Common myeloid progenitor, CD34-positive (primary cell): ENCODE measurements at regions not wholly inside any gene's neighbourhood (a gene's known extent, or its start where the extent isn't known, plus 50 kb on each side); places are given as distances from the start of the nearest gene placed in this dataset.

Experiments
- CTCF ChIA-PET: fragments of 350-600 bp; sonication (Branson Sonifier 250); formaldehyde crosslinking; loops from one replicate; lab custom pipeline; 2021; ENCODE audit warnings: antibody characterized with exemption; lab: Charles Lee
- POLR2A ChIA-PET: fragments of 350-600 bp; sonication (Branson Sonifier 250); formaldehyde crosslinking; loops from one replicate; lab custom pipeline; 2021; ENCODE audit warnings: antibody characterized with exemption; lab: Charles Lee
- DNase-seq, 3 donors: peaks; one replicate each; pipeline versions ENCODE4 v3.0.0 to v3.0.0-alpha.2; 2013
- H3K27ac ChIP-seq, 2 experiments: 1 replicate in 1 of 2; 2 replicates in 1 of 2; pipeline ENCODE4 v1.7.0; 2013; ENCODE audit warnings: inconsistent platforms in 2 of 2, low read length in 2 of 2, mild to moderate bottlenecking in 2 of 2, low read depth in 1 of 2, moderate library complexity in 1 of 2; ENCODE audit not compliant: severe bottlenecking in 2 of 2, insufficient read depth in 1 of 2, poor library complexity in 1 of 2
- H3K27me3 ChIP-seq, 5 experiments: replicated peaks in 2 of 5; 1 replicate in 3 of 5; 2 replicates in 2 of 5; pipeline versions ENCODE4 v1.6.1 to v1.7.0; 2013; ENCODE audit warnings: low read length in 4 of 5, mild to moderate bottlenecking in 2 of 5, moderate library complexity in 2 of 5, inconsistent platforms in 1 of 5; ENCODE audit not compliant: insufficient read depth in 5 of 5, control insufficient read depth in 4 of 5
- H3K36me3 ChIP-seq, 4 experiments: 1 replicate in 2 of 4; 2 replicates in 2 of 4; pipeline versions ENCODE4 v1.6.1 to v1.7.0; 2013; ENCODE audit warnings: low read length in 3 of 4, control low read depth in 1 of 4, mild to moderate bottlenecking in 1 of 4; ENCODE audit not compliant: control insufficient read depth in 4 of 4, insufficient read depth in 4 of 4
- H3K4me1 ChIP-seq, 4 experiments: 1 replicate in 3 of 4; 2 replicates in 1 of 4; pipeline versions ENCODE4 v1.6.1 to v1.7.1; 2013; ENCODE audit warnings: low read length in 3 of 4, mild to moderate bottlenecking in 3 of 4, control low read depth in 1 of 4, inconsistent platforms in 1 of 4, moderate library complexity in 1 of 4; ENCODE audit not compliant: control insufficient read depth in 4 of 4, insufficient read depth in 4 of 4; ENCODE audit errors: control extremely low read depth in 1 of 4
- H3K4me3 ChIP-seq, 7 experiments: 1 replicate in 4 of 7; 2 replicates in 3 of 7; pipeline versions ENCODE4 v1.5.1 to v1.7.0; 2013; ENCODE audit warnings: mild to moderate bottlenecking in 7 of 7, low read length in 6 of 7, moderate library complexity in 6 of 7, inconsistent platforms in 2 of 7, low read depth in 2 of 7, control low read depth in 1 of 7; ENCODE audit not compliant: insufficient read depth in 4 of 7, control insufficient read depth in 1 of 7; ENCODE audit errors: extremely low read depth in 1 of 7
- H3K9me3 ChIP-seq, 5 experiments: 1 replicate in 4 of 5; 2 replicates in 1 of 5; pipeline versions ENCODE4 v1.6.1 to v1.7.1; 2013; ENCODE audit warnings: low read length in 4 of 5, mild to moderate bottlenecking in 2 of 5, inconsistent platforms in 1 of 5, low read depth in 1 of 5, moderate library complexity in 1 of 5; ENCODE audit not compliant: control insufficient read depth in 4 of 5, insufficient read depth in 2 of 5; ENCODE audit errors: control extremely low read depth in 1 of 5
- WGBS: methylation state at CpG from one replicate; pipeline ENCODE4 v1.1.5; 2013; ENCODE audit not compliant: insufficient coverage; 5-methylcytosine and 5-hydroxymethylcytosine counted together

DNA sequence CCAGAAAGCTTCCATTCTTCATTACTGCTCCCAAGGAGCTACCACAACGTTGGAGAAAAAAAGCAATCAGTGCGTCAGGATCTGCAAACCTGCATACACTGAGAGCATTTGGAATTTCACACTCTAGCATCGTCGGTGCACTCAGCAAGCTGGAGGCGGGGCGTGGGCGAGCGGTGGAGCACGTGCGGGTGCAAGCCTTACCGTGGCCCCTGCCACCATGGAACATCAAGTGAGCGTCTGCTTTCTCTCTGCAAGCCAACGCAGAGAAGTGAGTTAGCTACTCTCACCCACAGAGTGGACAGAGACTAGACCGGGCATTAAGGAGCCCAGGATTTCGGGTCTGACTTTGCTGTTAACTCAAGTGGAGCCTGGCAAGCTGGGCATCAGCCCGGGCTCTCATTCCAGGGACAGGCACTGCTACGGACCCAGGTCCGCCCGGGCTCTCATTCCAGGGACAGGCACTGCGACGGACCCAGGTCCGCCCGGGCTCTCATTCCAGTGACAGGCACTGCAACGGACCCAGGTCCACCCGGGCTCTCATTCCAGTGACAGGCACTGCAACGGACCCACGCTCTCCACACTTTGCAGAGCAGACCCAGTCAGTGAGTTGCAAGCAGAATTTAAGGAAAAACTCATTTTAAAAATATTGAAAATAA is 124.1 kb upstream of the SPACA7 start:
- H3K27me3 ChIP-seq = peaks cover 0 to 7% (median 1%) of the 10 kb centered on the region in 5 experiments
- POLR2A ChIA-PET = no interaction called here
- H3K9me3 ChIP-seq = peaks cover 0 to 4% (median 0%) of the 10 kb centered on the region in 5 experiments
- H3K27ac ChIP-seq = no peak overlapping the region
- H3K4me1 ChIP-seq = no peaks in the 10 kb centered on the region
- H3K4me3 ChIP-seq = no peak overlapping the region
- WGBS = 86% methylated on average over 25 of the region's 27 CpGs
- no peaks in the 10 kb centered on the region for H3K36me3 ChIP-seq
- no peak for DNase-seq
- CTCF ChIA-PET = no interaction called here

DNA sequence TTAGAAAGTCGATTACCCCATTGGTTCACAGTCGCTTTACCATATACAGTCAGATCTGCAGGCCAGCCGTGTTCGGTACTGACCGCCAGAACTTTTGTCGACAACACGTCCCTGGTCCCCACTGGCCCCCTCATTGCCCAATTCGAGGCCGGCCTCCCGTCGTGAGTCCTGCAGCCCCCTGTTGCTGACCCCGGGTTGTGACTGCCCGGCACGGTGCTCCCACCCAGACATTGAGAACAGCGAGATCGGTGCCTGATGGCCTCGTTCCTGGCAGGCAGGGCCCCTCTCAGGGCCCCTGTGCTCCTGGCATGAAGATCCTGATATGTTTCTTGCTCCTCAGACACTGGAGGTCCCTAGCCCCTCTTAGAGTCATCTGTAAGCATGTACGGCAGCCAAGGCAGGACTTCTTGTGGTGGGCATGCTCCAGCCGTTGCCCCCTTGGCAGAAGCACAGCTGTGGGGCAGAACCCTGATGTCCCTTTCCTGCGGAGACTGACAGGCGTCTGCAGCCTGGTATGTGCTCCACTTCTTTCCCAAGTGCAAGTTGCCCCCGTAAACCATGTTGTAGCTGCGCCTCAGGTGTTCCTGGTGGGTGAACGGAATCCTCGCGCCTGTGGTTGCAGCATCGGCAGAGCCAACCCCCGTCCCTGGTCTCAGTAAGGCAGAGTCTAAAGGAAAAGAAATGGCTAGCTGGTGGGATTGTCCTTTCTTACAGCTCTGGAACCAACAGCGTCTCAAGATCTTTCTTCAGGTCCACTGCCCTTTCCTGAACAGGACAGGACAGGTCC is 123.2 kb upstream of the SPACA7 start:
- Histone ChIP-seq H3K27ac (no peak overlapping the region), H3K4me3 (no peak overlapping the region), H3K27me3 (peaks cover 0 to 7% (median 1%) of the 10 kb centered on the region in 5 experiments), H3K4me1 (no peaks in the 10 kb centered on the region), H3K9me3 (peaks cover 0 to 7% (median 0%) of the 10 kb centered on the region in 5 experiments), H3K36me3 (no peaks in the 10 kb centered on the region)
- WGBS = 87% methylated on average over 26 of the region's 29 CpGs
- POLR2A ChIA-PET = no interaction called here
- CTCF ChIA-PET = no interaction called here
- DNase-seq = no peak

DNA sequence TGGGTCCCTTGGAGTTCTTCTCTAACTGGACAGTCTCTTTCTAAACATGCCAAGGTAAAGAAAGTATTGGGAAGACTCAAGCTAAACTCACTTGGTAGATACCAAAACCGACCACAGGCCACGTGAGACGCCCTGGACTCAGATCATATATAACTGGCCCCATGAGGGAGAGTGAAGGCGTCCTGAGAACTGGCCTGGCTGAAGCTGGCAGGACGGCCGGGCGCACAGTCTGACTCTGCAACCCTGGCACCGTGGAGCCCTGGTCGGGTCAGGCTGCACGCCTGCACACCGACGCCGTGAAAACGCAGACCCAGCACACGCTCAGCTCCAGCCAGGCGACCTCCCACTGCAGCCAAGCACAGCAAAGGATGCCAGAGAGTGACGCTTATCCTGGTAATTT is 122.5 kb upstream of the SPACA7 start:
- DNase-seq = no peak
- Histone ChIP-seq H3K27ac (no peak overlapping the region), H3K36me3 (no peaks in the 10 kb centered on the region), H3K4me3 (no peak overlapping the region), H3K27me3 (peaks cover 0 to 7% (median 1%) of the 10 kb centered on the region in 5 experiments), H3K4me1 (no peaks in the 10 kb centered on the region), H3K9me3 (peaks cover 0 to 7% (median 0%) of the 10 kb centered on the region in 5 experiments)
- 90% methylated on average over 13 of the region's 17 CpGs for WGBS
- CTCF ChIA-PET = no interaction called here
- POLR2A ChIA-PET = no interaction called here

DNA sequence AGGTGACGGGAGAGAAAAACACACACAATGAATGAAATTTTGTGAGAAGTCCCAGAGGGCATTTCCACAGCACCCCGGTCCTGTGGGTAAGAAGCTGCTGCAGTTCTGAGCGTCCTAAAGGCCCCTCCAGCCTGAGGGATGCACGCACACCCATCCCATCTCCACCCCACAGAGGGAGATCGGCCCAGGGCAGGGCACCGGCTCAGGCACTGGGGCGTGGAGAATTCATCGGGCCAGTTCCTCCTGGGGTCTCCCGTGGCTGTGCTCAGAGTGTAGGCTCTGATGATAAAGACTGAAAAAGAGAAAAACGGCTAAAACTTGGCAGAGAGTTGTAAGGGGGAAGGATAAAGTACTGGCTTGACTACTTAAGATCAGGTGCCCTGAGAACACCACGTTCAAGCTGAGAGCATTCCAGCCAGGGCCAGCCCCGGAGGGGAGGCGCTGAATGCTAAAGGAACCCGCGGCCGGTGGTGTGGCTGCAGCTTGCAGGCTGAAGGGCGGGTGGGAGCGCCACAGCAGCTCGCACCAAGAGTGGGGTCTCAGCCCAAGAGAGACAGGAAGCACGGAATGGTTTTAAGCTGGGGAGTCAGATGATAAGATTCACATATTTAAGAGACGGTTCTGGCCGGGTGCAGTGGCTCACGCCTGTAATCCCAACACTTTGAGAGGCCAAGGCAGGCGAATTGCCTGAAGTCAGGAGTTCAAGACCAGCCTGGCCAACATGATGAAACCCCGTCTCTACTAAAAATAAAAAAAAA is 121.9 kb upstream of the SPACA7 start:
- no peak for DNase-seq
- Histone ChIP-seq H3K4me3 (no peak overlapping the region), H3K27ac (no peak overlapping the region), H3K36me3 (no peaks in the 10 kb centered on the region), H3K9me3 (peaks cover 0 to 7% (median 0%) of the 10 kb centered on the region in 5 experiments), H3K27me3 (peaks cover 0 to 7% (median 1%) of the 10 kb centered on the region in 5 experiments), H3K4me1 (no peaks in the 10 kb centered on the region)
- CTCF ChIA-PET = no interaction called here
- POLR2A ChIA-PET = no interaction called here
- 86% methylated on average over 17 of the region's 25 CpGs for WGBS

DNA sequence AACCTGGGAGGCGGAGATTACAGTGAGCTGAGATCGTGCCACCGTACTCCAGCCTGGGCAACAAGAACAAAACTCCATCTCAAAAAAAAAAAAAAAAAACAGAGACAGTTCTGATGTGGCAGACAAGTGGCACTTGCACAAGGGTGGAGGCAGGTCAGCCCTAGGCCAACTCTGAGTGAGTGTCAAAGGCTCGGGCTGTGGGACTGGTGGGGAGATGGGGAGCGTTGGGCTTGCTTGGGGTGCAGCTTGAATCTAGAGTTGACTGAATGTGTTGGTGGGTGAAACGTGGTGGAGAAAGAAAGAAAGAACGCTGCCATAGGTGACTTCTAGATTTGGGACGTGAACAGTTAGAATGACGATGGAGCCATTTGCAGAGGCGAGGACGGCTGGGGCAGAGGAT is 121.3 kb upstream of the SPACA7 start:
- H3K27me3 ChIP-seq = peaks cover 0 to 7% (median 1%) of the 10 kb centered on the region in 5 experiments
- CTCF ChIA-PET = no interaction called here

DNA sequence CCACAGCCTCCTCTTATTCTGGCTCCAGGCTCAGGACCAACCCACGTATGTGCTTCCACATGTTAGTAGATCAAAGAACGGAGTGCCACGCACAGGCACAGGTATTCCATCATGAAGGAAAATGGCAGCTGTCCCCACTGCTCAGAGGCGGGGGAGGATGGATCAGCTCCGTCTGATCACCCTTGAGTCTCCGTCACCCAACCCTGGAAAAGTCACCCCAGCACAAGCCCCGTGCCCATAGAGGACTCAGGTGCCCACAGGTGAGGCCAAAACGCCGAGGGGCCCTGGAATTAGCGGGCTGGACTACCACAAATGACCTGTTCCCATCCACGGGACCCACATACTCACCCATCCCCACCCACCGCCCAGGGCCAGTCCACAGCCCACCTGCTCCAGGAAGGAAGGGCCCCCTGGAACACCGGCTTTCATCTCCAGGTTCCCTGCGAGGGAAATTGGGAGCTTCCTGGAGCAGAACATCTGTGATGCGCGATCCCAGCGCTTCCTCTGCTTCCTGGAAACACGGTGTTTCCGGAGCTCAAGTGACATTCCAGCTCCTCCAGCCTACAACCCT is 120.5 kb upstream of the SPACA7 start:
- CTCF ChIA-PET = no interaction called here
- 75% methylated on average over 14 of the region's 19 CpGs for WGBS

More for the DNA sequence above, 121.3 kb upstream of the SPACA7 start:
- H3K4me3 ChIP-seq = no peak overlapping the region
- H3K9me3 ChIP-seq = peaks cover 0 to 7% (median 0%) of the 10 kb centered on the region in 5 experiments
- POLR2A ChIA-PET = no interaction called here
- H3K4me1 ChIP-seq = no peaks in the 10 kb centered on the region
- no peaks in the 10 kb centered on the region for H3K36me3 ChIP-seq
- WGBS = 96% methylated on average over 8 of the region's 11 CpGs
- H3K27ac ChIP-seq = no peak overlapping the region
- no peak for DNase-seq

More for the DNA sequence above, 120.5 kb upstream of the SPACA7 start:
- H3K4me3 ChIP-seq = no peak overlapping the region
- H3K36me3 ChIP-seq = no peaks in the 10 kb centered on the region
- H3K4me1 ChIP-seq = no peaks in the 10 kb centered on the region
- POLR2A ChIA-PET = no interaction called here
- H3K27me3 ChIP-seq = peaks cover 0 to 6% (median 1%) of the 10 kb centered on the region in 5 experiments
- no peak for DNase-seq
- peaks cover 0 to 12% (median 0%) of the 10 kb centered on the region in 5 experiments for H3K9me3 ChIP-seq
- no peak overlapping the region for H3K27ac ChIP-seq
